ENCODE measurements at regions not wholly inside any gene's neighbourhood (a gene's known extent, or its start where the extent isn't known, plus 50 kb on each side); places are given as distances from the start of the nearest gene placed in this dataset.

DNA sequence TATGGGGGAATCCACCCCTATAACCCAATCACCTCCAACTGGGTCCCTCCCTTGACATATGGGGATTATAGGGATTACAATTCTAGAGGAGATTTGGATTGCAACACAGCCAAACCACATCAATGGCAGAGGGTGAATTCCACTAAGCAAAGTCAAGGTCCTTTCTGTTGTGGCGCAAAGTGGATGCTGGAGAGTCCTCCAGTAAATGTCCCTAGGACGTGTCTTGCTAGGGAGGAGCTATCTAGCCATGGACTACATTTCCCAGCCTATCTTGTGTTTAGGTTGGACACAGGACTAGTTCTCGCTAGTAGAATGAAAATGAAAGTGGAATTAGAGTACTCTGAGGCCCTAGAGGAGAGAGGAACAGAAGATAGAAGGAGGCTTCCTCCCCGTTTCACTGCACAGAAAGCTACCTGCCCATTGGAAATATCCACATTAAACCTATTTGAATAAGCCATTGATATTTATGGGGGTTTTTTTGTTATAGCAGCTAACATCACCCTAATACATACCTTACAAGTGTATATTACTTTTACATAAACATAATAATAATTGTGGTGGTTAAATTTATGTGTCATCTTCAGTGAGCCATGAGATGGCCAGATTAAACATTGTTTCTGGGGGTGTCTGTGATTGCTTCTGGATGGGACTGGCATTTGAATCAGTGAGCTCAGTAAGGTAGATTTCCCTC, 56.7 kb upstream of the ERCC4 start:
- Histone ChIP-seq H3K27ac (no peak overlapping the region), H3K9me3 (no peaks in the 10 kb centered on the region), H3K36me3 (no peaks in the 10 kb centered on the region), H3K4me1 (peaks cover 0 to 12% (median 0%) of the 10 kb centered on the region in 4 donors), H3K4me3 (no peak overlapping the region), H3K27me3 (no peaks in the 10 kb centered on the region)
- intact Hi-C loops (cut with DNase I) = no loop called here
- WGBS (ENCODE audit: insufficient coverage, low coverage, low lambda C conversion rate, missing lambda C conversion rate) = 30% methylated on average over 3 of the region's 4 CpGs
- no peak for DNase-seq
- ATAC-seq = no peak
- TF ChIP-seq, protein P1, sequence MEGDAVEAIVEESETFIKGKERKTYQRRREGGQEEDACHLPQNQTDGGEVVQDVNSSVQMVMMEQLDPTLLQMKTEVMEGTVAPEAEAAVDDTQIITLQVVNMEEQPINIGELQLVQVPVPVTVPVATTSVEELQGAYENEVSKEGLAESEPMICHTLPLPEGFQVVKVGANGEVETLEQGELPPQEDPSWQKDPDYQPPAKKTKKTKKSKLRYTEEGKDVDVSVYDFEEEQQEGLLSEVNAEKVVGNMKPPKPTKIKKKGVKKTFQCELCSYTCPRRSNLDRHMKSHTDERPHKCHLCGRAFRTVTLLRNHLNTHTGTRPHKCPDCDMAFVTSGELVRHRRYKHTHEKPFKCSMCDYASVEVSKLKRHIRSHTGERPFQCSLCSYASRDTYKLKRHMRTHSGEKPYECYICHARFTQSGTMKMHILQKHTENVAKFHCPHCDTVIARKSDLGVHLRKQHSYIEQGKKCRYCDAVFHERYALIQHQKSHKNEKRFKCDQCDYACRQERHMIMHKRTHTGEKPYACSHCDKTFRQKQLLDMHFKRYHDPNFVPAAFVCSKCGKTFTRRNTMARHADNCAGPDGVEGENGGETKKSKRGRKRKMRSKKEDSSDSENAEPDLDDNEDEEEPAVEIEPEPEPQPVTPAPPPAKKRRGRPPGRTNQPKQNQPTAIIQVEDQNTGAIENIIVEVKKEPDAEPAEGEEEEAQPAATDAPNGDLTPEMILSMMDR (IDR thresholded peaks at IDR 0.05) = no peak
- TF ChIP-seq POLR2A (IDR thresholded peaks at IDR 0.05) = no peak

DNA sequence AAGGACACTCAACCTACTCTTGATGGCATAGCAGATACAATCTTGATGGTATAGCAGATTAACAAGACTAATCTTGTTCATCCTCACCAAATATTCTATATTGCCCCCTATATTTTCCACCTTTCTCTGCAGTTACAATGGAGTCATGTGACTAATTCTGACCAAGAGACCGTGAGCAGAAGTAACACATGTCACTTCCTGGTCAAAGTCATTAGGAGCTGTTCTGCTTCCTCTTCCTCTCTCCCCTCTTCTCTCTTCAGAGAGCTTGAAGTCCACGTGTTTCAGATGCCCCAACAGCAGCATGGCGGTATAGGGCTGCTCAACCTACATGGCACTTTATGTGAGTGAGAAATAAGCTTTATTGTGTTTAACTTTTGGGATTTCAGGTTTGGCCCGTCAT, 55.3 kb upstream of the ERCC4 start:
- DNase-seq = no peak
- TF ChIP-seq, protein P1 (IDR thresholded peaks at IDR 0.05) = no peak
- TF ChIP-seq POLR2A (IDR thresholded peaks at IDR 0.05) = no peak
- no peak for ATAC-seq
- Histone ChIP-seq H3K27ac (no peak overlapping the region), H3K9me3 (no peaks in the 10 kb centered on the region), H3K27me3 (no peaks in the 10 kb centered on the region), H3K4me3 (no peak overlapping the region), H3K36me3 (no peaks in the 10 kb centered on the region), H3K4me1 (peaks cover 0 to 5% (median 0%) of the 10 kb centered on the region in 4 donors)
- WGBS (ENCODE audit: insufficient coverage, low coverage, low lambda C conversion rate, missing lambda C conversion rate) = 52% methylated on average over 3 of the region's 4 CpGs
- intact Hi-C loops (cut with DNase I) = no loop called here

DNA sequence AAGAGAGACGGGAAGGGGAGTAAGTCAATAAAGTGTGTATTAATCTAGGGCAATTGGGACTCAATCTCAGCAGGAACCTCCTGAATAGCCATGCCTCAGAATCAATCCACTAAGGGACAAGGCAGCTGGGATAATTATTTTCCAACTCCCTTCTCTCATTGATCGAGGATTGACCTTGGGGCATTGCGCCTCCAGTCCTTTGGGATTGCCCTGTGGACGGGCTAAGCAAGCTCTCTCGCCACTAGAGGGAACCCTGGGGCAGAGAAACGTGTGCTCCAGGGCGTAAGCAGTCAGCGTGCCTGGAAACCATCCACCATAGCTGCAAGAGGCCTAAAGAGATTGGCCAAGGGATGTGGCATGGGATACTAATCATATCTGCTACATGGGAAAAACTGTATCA, 53.9 kb upstream of the ERCC4 start:
- H3K4me3 ChIP-seq = no peak overlapping the region
- H3K9me3 ChIP-seq = no peaks in the 10 kb centered on the region
- no peaks in the 10 kb centered on the region for H3K27me3 ChIP-seq
- intact Hi-C loops (cut with DNase I) = no loop called here
- H3K27ac ChIP-seq = no peak overlapping the region
- ATAC-seq (peak; percentile 100), DNase-seq (peak; percentile 78 to 86 (median 81))
- 18% methylated on average over 8 of the region's 8 CpGs for WGBS (ENCODE audit: insufficient coverage, low coverage, low lambda C conversion rate, missing lambda C conversion rate)
- no peak for TF ChIP-seq POLR2A (IDR thresholded peaks at IDR 0.05)
- TF ChIP-seq, protein P1 (IDR thresholded peaks at IDR 0.05) = peak; percentile 69 to 88 (median 81)
- H3K36me3 ChIP-seq = no peaks in the 10 kb centered on the region
- peaks cover 0 to 5% (median 0%) of the 10 kb centered on the region in 4 donors for H3K4me1 ChIP-seq

All from right lobe of liver (tissue), 6 donors.